ENCODE measurements at regions not wholly inside any gene's neighbourhood (a gene's known extent, or its start where the extent isn't known, plus 50 kb on each side); places are given as distances from the start of the nearest gene placed in this dataset.

- no peak for TF ChIP-seq MGA (IDR thresholded peaks at IDR 0.05)
- TF ChIP-seq, protein P1, sequence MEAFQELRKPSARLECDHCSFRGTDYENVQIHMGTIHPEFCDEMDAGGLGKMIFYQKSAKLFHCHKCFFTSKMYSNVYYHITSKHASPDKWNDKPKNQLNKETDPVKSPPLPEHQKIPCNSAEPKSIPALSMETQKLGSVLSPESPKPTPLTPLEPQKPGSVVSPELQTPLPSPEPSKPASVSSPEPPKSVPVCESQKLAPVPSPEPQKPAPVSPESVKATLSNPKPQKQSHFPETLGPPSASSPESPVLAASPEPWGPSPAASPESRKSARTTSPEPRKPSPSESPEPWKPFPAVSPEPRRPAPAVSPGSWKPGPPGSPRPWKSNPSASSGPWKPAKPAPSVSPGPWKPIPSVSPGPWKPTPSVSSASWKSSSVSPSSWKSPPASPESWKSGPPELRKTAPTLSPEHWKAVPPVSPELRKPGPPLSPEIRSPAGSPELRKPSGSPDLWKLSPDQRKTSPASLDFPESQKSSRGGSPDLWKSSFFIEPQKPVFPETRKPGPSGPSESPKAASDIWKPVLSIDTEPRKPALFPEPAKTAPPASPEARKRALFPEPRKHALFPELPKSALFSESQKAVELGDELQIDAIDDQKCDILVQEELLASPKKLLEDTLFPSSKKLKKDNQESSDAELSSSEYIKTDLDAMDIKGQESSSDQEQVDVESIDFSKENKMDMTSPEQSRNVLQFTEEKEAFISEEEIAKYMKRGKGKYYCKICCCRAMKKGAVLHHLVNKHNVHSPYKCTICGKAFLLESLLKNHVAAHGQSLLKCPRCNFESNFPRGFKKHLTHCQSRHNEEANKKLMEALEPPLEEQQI (IDR thresholded peaks at IDR 0.05) = no peak
These were observed 529.2 kb downstream of the EPHB1 start (continued) for GRCh38 chr3:135324301-135324700.

All from K562 (cell line).